ENCODE measurements at regions not wholly inside any gene's neighbourhood (a gene's known extent, or its start where the extent isn't known, plus 50 kb on each side); places are given as distances from the start of the nearest gene placed in this dataset.

GRCh38 chr10:113389969-113390368 lies 162.9 kb upstream of the HABP2 start:
- Histone ChIP-seq H3K79me2 (ENCODE audit: insufficient read depth, low read length) (no peaks in the 10 kb centered on the region), H3F3A (ENCODE audit: insufficient read depth, low read length) (no peaks in the 10 kb centered on the region), H3K4me3 (ENCODE audit: low read depth, low read length, poor library complexity, severe bottlenecking) (no peak overlapping the region), H3K4me1 (ENCODE audit: insufficient read depth, low read length, severe bottlenecking) (no peaks in the 10 kb centered on the region), H3K4me2 (ENCODE audit: low read length) (no peak overlapping the region), H3K27ac (ENCODE audit: low read depth, low read length, poor library complexity, severe bottlenecking) (no peak overlapping the region), H3K9me3 (ENCODE audit: low read length) (no peaks in the 10 kb centered on the region), H3K9me2 (ENCODE audit: low read depth, low read length) (no peaks in the 10 kb centered on the region), H2AFZ (ENCODE audit: low read length) (no peak overlapping the region), H3K27me3 (ENCODE audit: insufficient read depth, low read length) (no peaks in the 10 kb centered on the region), H3K9ac (ENCODE audit: low read length) (no peak overlapping the region), H3K36me3 (ENCODE audit: insufficient read depth, low read length) (no peaks in the 10 kb centered on the region), H4K20me1 (ENCODE audit: insufficient read depth, low read length) (no peaks in the 10 kb centered on the region)
- no peak for TF ChIP-seq EZH2 (IDR thresholded peaks at IDR 0.05; ENCODE audit: borderline replicate concordance, low read length)
- TF ChIP-seq, protein P1, sequence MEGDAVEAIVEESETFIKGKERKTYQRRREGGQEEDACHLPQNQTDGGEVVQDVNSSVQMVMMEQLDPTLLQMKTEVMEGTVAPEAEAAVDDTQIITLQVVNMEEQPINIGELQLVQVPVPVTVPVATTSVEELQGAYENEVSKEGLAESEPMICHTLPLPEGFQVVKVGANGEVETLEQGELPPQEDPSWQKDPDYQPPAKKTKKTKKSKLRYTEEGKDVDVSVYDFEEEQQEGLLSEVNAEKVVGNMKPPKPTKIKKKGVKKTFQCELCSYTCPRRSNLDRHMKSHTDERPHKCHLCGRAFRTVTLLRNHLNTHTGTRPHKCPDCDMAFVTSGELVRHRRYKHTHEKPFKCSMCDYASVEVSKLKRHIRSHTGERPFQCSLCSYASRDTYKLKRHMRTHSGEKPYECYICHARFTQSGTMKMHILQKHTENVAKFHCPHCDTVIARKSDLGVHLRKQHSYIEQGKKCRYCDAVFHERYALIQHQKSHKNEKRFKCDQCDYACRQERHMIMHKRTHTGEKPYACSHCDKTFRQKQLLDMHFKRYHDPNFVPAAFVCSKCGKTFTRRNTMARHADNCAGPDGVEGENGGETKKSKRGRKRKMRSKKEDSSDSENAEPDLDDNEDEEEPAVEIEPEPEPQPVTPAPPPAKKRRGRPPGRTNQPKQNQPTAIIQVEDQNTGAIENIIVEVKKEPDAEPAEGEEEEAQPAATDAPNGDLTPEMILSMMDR (IDR thresholded peaks at IDR 0.05; ENCODE audit: low read length), result no peak

GRCh38 chr10:113390896-113391295 lies 162.0 kb upstream of the HABP2 start:
- H2AFZ ChIP-seq (ENCODE audit: low read length), result no peak overlapping the region

GRCh38 chr10:113397047-113397446 lies 155.8 kb upstream of the HABP2 start:
- Histone ChIP-seq H3K79me2 (ENCODE audit: insufficient read depth, low read length) (no peaks in the 10 kb centered on the region), H3K4me3 (ENCODE audit: low read depth, low read length, poor library complexity, severe bottlenecking) (no peak overlapping the region), H3K9me3 (ENCODE audit: low read length) (no peaks in the 10 kb centered on the region), H2AFZ (ENCODE audit: low read length) (no peak overlapping the region), H3K27me3 (ENCODE audit: insufficient read depth, low read length) (no peaks in the 10 kb centered on the region; the same call in 1 of the 2 replicates), H3K9ac (ENCODE audit: low read length) (no peak overlapping the region), H4K20me1 (ENCODE audit: insufficient read depth, low read length) (no peaks in the 10 kb centered on the region), H3K36me3 (ENCODE audit: insufficient read depth, low read length) (no peaks in the 10 kb centered on the region), H3K4me1 (ENCODE audit: insufficient read depth, low read length, severe bottlenecking) (no peaks in the 10 kb centered on the region), H3K9me2 (ENCODE audit: low read depth, low read length) (no peaks in the 10 kb centered on the region), H3K27ac (ENCODE audit: low read depth, low read length, poor library complexity, severe bottlenecking) (no peak overlapping the region), H3K4me2 (ENCODE audit: low read length) (no peak overlapping the region), H3F3A (ENCODE audit: insufficient read depth, low read length) (no peaks in the 10 kb centered on the region)
- TF ChIP-seq, protein P1 (IDR thresholded peaks at IDR 0.05; ENCODE audit: low read length), result no peak
- TF ChIP-seq EZH2 (IDR thresholded peaks at IDR 0.05; ENCODE audit: borderline replicate concordance, low read length), result no peak

More at GRCh38 chr10:113390896-113391295, 162.0 kb upstream of the HABP2 start:
- TF ChIP-seq, protein P1 (IDR thresholded peaks at IDR 0.05; ENCODE audit: low read length), result no peak
- TF ChIP-seq EZH2 (IDR thresholded peaks at IDR 0.05; ENCODE audit: borderline replicate concordance, low read length), result no peak
- Histone ChIP-seq H3K79me2 (ENCODE audit: insufficient read depth, low read length) (no peaks in the 10 kb centered on the region), H3K27me3 (ENCODE audit: insufficient read depth, low read length) (no peaks in the 10 kb centered on the region), H3K27ac (ENCODE audit: low read depth, low read length, poor library complexity, severe bottlenecking) (no peak overlapping the region), H3K36me3 (ENCODE audit: insufficient read depth, low read length) (no peaks in the 10 kb centered on the region), H3K4me1 (ENCODE audit: insufficient read depth, low read length, severe bottlenecking) (no peaks in the 10 kb centered on the region), H3K4me2 (ENCODE audit: low read length) (no peak overlapping the region), H3K9me2 (ENCODE audit: low read depth, low read length) (no peaks in the 10 kb centered on the region), H3F3A (ENCODE audit: insufficient read depth, low read length) (no peaks in the 10 kb centered on the region), H3K9ac (ENCODE audit: low read length) (no peak overlapping the region), H3K9me3 (ENCODE audit: low read length) (no peaks in the 10 kb centered on the region), H4K20me1 (ENCODE audit: insufficient read depth, low read length) (no peaks in the 10 kb centered on the region), H3K4me3 (ENCODE audit: low read depth, low read length, poor library complexity, severe bottlenecking) (no peak overlapping the region)

All from OCI-LY1 (cell line).